ENCODE measurements at regions not wholly inside any gene's neighbourhood (a gene's known extent, or its start where the extent isn't known, plus 50 kb on each side); places are given as distances from the start of the nearest gene placed in this dataset.
A peak's percentile ranks its signal among the peaks of the same experiment; 100 is the strongest.
"Not testable (repeated sequence)": the region's sequence is repeated elsewhere in the genome, so short reads cannot be mapped to it uniquely, and the experiment has no call there.

GRCh38 chr1:176396604-176397395, 66.2 kb upstream of the PAPPA2 start:
- FAIRE-seq; H3K27me3 ChIP-seq (ENCODE audit: control insufficient read depth, insufficient read depth, low read length); DNase-seq (ENCODE audit: low read depth); H3K4me3 ChIP-seq (ENCODE audit: low read depth, low read length); H3K36me3 ChIP-seq (ENCODE audit: control insufficient read depth, insufficient read depth, low read length): not testable (repeated sequence)

DNA sequence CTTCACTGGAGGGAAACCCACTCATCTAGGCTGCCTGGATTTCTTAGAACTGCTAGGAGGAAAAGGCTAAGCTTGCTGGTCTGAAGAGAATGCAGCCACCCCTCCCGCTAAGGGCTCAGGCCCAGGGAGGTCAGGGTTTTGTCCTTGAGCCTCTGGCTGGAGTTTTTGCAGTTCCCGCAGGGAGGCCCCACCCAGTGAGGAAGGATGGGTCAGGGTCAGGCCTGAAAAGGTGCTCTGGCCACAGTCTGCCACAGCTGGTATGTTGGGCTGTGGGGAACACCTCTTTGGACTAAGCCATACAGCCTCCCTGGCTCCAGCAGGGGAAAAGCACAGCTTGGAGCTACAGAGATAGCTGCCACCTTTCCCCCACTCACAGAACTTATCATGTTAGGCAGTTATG, 71.4 kb upstream of the PAPPA2 start:
- DNase-seq (ENCODE audit: low read depth), result no peak
- FAIRE-seq, result no peak
- Histone ChIP-seq H3K27me3 (ENCODE audit: control insufficient read depth, insufficient read depth, low read length) (no peaks in the 10 kb centered on the region), H3K4me3 (ENCODE audit: low read depth, low read length) (no peak overlapping the region), H3K36me3 (ENCODE audit: control insufficient read depth, insufficient read depth, low read length) (no peaks in the 10 kb centered on the region)
- TF ChIP-seq, protein P1, sequence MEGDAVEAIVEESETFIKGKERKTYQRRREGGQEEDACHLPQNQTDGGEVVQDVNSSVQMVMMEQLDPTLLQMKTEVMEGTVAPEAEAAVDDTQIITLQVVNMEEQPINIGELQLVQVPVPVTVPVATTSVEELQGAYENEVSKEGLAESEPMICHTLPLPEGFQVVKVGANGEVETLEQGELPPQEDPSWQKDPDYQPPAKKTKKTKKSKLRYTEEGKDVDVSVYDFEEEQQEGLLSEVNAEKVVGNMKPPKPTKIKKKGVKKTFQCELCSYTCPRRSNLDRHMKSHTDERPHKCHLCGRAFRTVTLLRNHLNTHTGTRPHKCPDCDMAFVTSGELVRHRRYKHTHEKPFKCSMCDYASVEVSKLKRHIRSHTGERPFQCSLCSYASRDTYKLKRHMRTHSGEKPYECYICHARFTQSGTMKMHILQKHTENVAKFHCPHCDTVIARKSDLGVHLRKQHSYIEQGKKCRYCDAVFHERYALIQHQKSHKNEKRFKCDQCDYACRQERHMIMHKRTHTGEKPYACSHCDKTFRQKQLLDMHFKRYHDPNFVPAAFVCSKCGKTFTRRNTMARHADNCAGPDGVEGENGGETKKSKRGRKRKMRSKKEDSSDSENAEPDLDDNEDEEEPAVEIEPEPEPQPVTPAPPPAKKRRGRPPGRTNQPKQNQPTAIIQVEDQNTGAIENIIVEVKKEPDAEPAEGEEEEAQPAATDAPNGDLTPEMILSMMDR (IDR thresholded peaks at IDR 0.05; ENCODE audit: insufficient read depth, low read length, severe bottlenecking), result no peak

DNA sequence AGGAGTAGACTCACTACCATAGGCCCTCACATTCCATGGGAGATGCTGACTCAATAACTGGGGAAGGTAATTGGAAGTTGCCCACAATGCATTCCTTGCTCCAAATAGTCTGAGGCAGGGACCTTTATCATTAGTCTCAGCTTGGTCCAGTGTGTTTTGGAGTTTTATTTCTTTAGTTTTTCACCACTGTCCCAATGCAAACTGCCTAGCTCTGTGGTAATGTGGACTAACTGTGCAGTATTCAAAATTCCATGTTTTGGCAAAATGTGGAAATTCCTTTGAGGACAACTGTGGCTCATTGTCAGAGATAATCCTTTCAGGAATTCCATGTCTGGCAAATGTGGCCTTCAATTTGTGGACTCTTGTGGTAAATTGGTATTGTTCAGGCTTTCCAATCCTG, 78.1 kb upstream of the PAPPA2 start:
- Histone ChIP-seq H3K4me3 (ENCODE audit: low read depth, low read length) (no peak overlapping the region), H3K36me3 (ENCODE audit: control insufficient read depth, insufficient read depth, low read length) (no peaks in the 10 kb centered on the region), H3K27me3 (ENCODE audit: control insufficient read depth, insufficient read depth, low read length) (no peaks in the 10 kb centered on the region)
- FAIRE-seq, result no peak
- TF ChIP-seq, protein P1 (IDR thresholded peaks at IDR 0.05; ENCODE audit: insufficient read depth, low read length, severe bottlenecking), result no peak
- no peak for DNase-seq (ENCODE audit: low read depth)

- no peaks in the 10 kb centered on the region for H3K27me3 ChIP-seq (ENCODE audit: control insufficient read depth, insufficient read depth, low read length)
- TF ChIP-seq, protein P1 (IDR thresholded peaks at IDR 0.05; ENCODE audit: insufficient read depth, low read length, severe bottlenecking), result no peak
- no peak for FAIRE-seq
- no peaks in the 10 kb centered on the region for H3K36me3 ChIP-seq (ENCODE audit: control insufficient read depth, insufficient read depth, low read length)
- no peak overlapping the region for H3K4me3 ChIP-seq (ENCODE audit: low read depth, low read length)
- DNase-seq (ENCODE audit: low read depth), result no peak
Measured at GRCh38 chr1:176382163-176382562, 80.8 kb upstream of the PAPPA2 start.

- Histone ChIP-seq H3K27me3 (ENCODE audit: control insufficient read depth, insufficient read depth, low read length) (no peaks in the 10 kb centered on the region), H3K36me3 (ENCODE audit: control insufficient read depth, insufficient read depth, low read length) (no peaks in the 10 kb centered on the region), H3K4me3 (ENCODE audit: low read depth, low read length) (no peak overlapping the region)
- FAIRE-seq (no peak), DNase-seq (ENCODE audit: low read depth) (peak; percentile 5)
- TF ChIP-seq, protein P1 (IDR thresholded peaks at IDR 0.05; ENCODE audit: insufficient read depth, low read length, severe bottlenecking), result no peak
Measured at GRCh38 chr1:176379626-176380339, 83.2 kb upstream of the PAPPA2 start.

GRCh38 chr1:176374967-176375569, 87.9 kb upstream of the PAPPA2 start:
- Histone ChIP-seq H3K36me3 (ENCODE audit: control insufficient read depth, insufficient read depth, low read length) (no peaks in the 10 kb centered on the region), H3K4me3 (ENCODE audit: low read depth, low read length) (no peak overlapping the region), H3K27me3 (ENCODE audit: control insufficient read depth, insufficient read depth, low read length) (no peaks in the 10 kb centered on the region)
- FAIRE-seq, result no peak
- TF ChIP-seq, protein P1 (IDR thresholded peaks at IDR 0.05; ENCODE audit: insufficient read depth, low read length, severe bottlenecking), result peak; percentile 89
- DNase-seq (ENCODE audit: low read depth), result peak; percentile 68

All from bronchial epithelial cell (primary cell).